Left renal pelvis (tissue), 4 donors: ENCODE measurements at regions not wholly inside any gene's neighbourhood (a gene's known extent, or its start where the extent isn't known, plus 50 kb on each side); places are given as distances from the start of the nearest gene placed in this dataset.

ENCODE experiments used
- DNase-seq, 4 donors: peaks; one replicate each; pipeline ENCODE4 v3.0.0-alpha.2; 2013; ENCODE audit warnings: low read depth in 4 of 4, low spot score in 3 of 4

- DNase-seq = no peak
Observed at GRCh38 chr14:22458737-22459136, 130.3 kb downstream of the DAD1 start.

GRCh38 chr14:22456998-22457594 lies 131.9 kb downstream of the DAD1 start:
- DNase-seq = no peak

GRCh38 chr14:22456421-22456820 lies 132.6 kb downstream of the DAD1 start:
- DNase-seq = no peak

GRCh38 chr14:22452330-22452729 lies 136.7 kb downstream of the DAD1 start:
- no peak for DNase-seq

- no peak for DNase-seq
Observed at GRCh38 chr14:22450266-22450665, 138.8 kb downstream of the DAD1 start.

- DNase-seq = no peak
Observed at GRCh38 chr14:22449600-22449905, 139.5 kb downstream of the DAD1 start.

- no peak for DNase-seq
Observed at GRCh38 chr14:22448905-22449599, 140.0 kb downstream of the DAD1 start.

GRCh38 chr14:22448035-22448904 lies 140.8 kb downstream of the DAD1 start:
- DNase-seq = no peak

- no peak for DNase-seq
Observed at GRCh38 chr14:22438742-22439141, 150.3 kb downstream of the DAD1 start.

GRCh38 chr14:22434901-22435550 lies 154.0 kb downstream of the DAD1 start:
- no peak for DNase-seq

- DNase-seq = no peak
Observed at GRCh38 chr14:22434030-22434429, 155.0 kb downstream of the DAD1 start.

- no peak for DNase-seq
Observed at GRCh38 chr14:22433069-22433468, 156.0 kb downstream of the DAD1 start.

- DNase-seq = peak; percentile 74 to 86 (median 82)
Observed at GRCh38 chr14:22432348-22432976, 156.6 kb downstream of the DAD1 start.

GRCh38 chr14:22429546-22430294 lies 159.3 kb downstream of the DAD1 start:
- no peak for DNase-seq

- no peak for DNase-seq
Observed at GRCh38 chr14:22428700-22429291, 160.2 kb downstream of the DAD1 start.

- DNase-seq = no peak
Observed at GRCh38 chr14:22427771-22428231, 161.2 kb downstream of the DAD1 start.

- DNase-seq = no peak
Observed at GRCh38 chr14:22426711-22427110, 162.3 kb downstream of the DAD1 start.

GRCh38 chr14:22423958-22424357 lies 165.1 kb downstream of the DAD1 start:
- no peak for DNase-seq

GRCh38 chr14:22422238-22422637 lies 166.8 kb downstream of the DAD1 start:
- DNase-seq = no peak
